IMR-90 (cell line): ENCODE measurements at regions not wholly inside any gene's neighbourhood (a gene's known extent, or its start where the extent isn't known, plus 50 kb on each side); places are given as distances from the start of the nearest gene placed in this dataset.

ENCODE experiments used
- ATAC-seq: fragments of 200-7000 bp; cut with Tn5 transposase; 2 replicates; pipeline ENCODE4 v1.9.1; 2020; ENCODE audit warnings: low read depth, mild to moderate bottlenecking, moderate library complexity
- BruUV-seq: library from RNA; stranded (reverse); fragments of 400-500 nt; replicated peaks from 2 replicates; lab custom pipeline; 2021; lab: Mats Ljungman, UMichigan
- CTCF ChIA-PET: fragments of 300-600 bp; formaldehyde crosslinking; extraction: SDS; loops from one replicate; lab custom pipeline; 2021; ENCODE audit warnings: antibody characterized with exemption; lab: Yijun Ruan, JAX
- POLR2A ChIA-PET: fragments of 300-600 bp; sonication (Branson Sonifier 250); formaldehyde crosslinking; loops from one replicate; lab custom pipeline; 2022; ENCODE audit warnings: antibody characterized with exemption; ENCODE audit not compliant: unreplicated experiment; lab: Charles Lee
- DNase-seq: peaks from one replicate; pipeline ENCODE4 v3.0.0; 2013
- H2AFZ ChIP-seq: replicated peaks from 2 replicates; pipeline ENCODE3; 2013; ENCODE audit warnings: low read length, mild to moderate bottlenecking; ENCODE audit not compliant: poor library complexity
- H2AK5ac ChIP-seq: 2 replicates; pipeline ENCODE4 v1.6.1; 2013; ENCODE audit warnings: low read depth, low read length, inconsistent platforms
- H2AK9ac ChIP-seq: replicated peaks from 2 replicates; pipeline ENCODE3; 2013; ENCODE audit warnings: mild to moderate bottlenecking, low read depth, low read length, moderate library complexity; ENCODE audit not compliant: poor library complexity
- H2BK120ac ChIP-seq: 2 replicates; pipeline ENCODE4 v1.6.1; 2013; ENCODE audit warnings: low read depth, low read length, inconsistent platforms
- H2BK15ac ChIP-seq: 3 replicates; pipeline ENCODE4 v1.6.1; 2013; ENCODE audit warnings: low read depth, low read length, inconsistent platforms
- H2BK20ac ChIP-seq: 2 replicates; pipeline ENCODE4 v1.6.1; 2013; ENCODE audit warnings: low read depth, mild to moderate bottlenecking, inconsistent platforms, low read length, moderate library complexity
- H2BK5ac ChIP-seq: 2 replicates; pipeline ENCODE4 v1.6.1; 2013; ENCODE audit warnings: mild to moderate bottlenecking, low read depth, low read length, inconsistent platforms; ENCODE audit not compliant: poor library complexity, severe bottlenecking
- H3K14ac ChIP-seq: replicated peaks from 2 replicates; pipeline ENCODE4 v1.6.1; 2013; ENCODE audit warnings: low read depth, low read length, inconsistent platforms
- H3K18ac ChIP-seq: 2 replicates; pipeline ENCODE4 v1.6.1; 2013; ENCODE audit warnings: low read depth, low read length, control low read depth
- H3K23ac ChIP-seq: 2 replicates; pipeline ENCODE4 v1.6.1; 2013; ENCODE audit warnings: low read depth, low read length, inconsistent platforms
- H3K27ac ChIP-seq: 2 replicates; pipeline ENCODE4 v1.5.1; 2013; ENCODE audit warnings: mild to moderate bottlenecking, control low read depth, low read length; ENCODE audit not compliant: insufficient read depth
- H3K27me3 ChIP-seq: 2 replicates; pipeline ENCODE4 v1.6.1; 2013; ENCODE audit warnings: low read length; ENCODE audit not compliant: control insufficient read depth, insufficient read depth
- H3K36me3 ChIP-seq: 2 replicates; pipeline ENCODE4 v1.6.1; 2013; ENCODE audit warnings: low read length, mixed read lengths; ENCODE audit not compliant: control insufficient read depth, insufficient read depth
- H3K4ac ChIP-seq: 2 replicates; pipeline ENCODE4 v1.6.1; 2013; ENCODE audit warnings: low read depth, low read length, inconsistent platforms
- H3K4me1 ChIP-seq: 2 replicates; pipeline ENCODE4 v1.6.1; 2013; ENCODE audit warnings: low read length, mixed read lengths; ENCODE audit not compliant: control insufficient read depth, insufficient read depth
- H3K4me2 ChIP-seq: 2 replicates; pipeline ENCODE4 v1.6.1; 2013; ENCODE audit warnings: low read depth, mild to moderate bottlenecking, control low read depth, low read length, moderate library complexity
- H3K4me3 ChIP-seq: 2 replicates; pipeline ENCODE4 v1.5.1; 2013; ENCODE audit warnings: low read depth, mild to moderate bottlenecking, control low read depth, low read length, moderate library complexity; ENCODE audit not compliant: insufficient read depth
- H3K56ac ChIP-seq: 2 replicates; pipeline ENCODE4 v1.6.1; 2013; ENCODE audit warnings: low read length, inconsistent platforms; ENCODE audit not compliant: insufficient read depth; ENCODE audit errors: extremely low read depth
- H3K79me1 ChIP-seq, 2 experiments: 2 replicates each; pipeline ENCODE4 v1.6.1; 2013; ENCODE audit warnings: low read length in 2 of 2, inconsistent platforms in 1 of 2, low read depth in 1 of 2
- H3K9ac ChIP-seq: 2 replicates; pipeline ENCODE4 v1.6.1; 2013; ENCODE audit warnings: low read depth, low read length, control low read depth
- H3K9me1 ChIP-seq: 2 replicates; pipeline ENCODE4 v1.6.1; 2013; ENCODE audit warnings: low read length, inconsistent platforms; ENCODE audit not compliant: insufficient read depth
- H3K9me3 ChIP-seq: 2 replicates; pipeline ENCODE4 v1.6.1; 2013; ENCODE audit warnings: low read length; ENCODE audit not compliant: control insufficient read depth, insufficient read depth
- H4K20me1 ChIP-seq: 2 replicates; pipeline ENCODE4 v1.6.1; 2013; ENCODE audit warnings: low read length, inconsistent platforms; ENCODE audit not compliant: insufficient read depth
- H4K5ac ChIP-seq: 2 replicates; pipeline ENCODE4 v1.6.1; 2013; ENCODE audit warnings: mild to moderate bottlenecking, low read depth, low read length, control low read depth
- H4K8ac ChIP-seq, 2 experiments: 2 replicates each; pipeline ENCODE4 v1.6.1; 2013; ENCODE audit warnings: low read depth in 2 of 2, low read length in 2 of 2, control low read depth in 1 of 2, inconsistent platforms in 1 of 2
- H4K91ac ChIP-seq: 2 replicates; pipeline ENCODE4 v1.6.1; 2013; ENCODE audit warnings: low read depth, low read length, inconsistent platforms; ENCODE audit not compliant: insufficient read depth
- MAFK ChIP-seq: IDR thresholded peaks from 2 replicates; pipeline ENCODE4 v1.6.1; 2012; ENCODE audit warnings: low read depth, low read length, improper control_type of control experiment
- NFE2L2 ChIP-seq: fragments of 150-350 bp; IDR thresholded peaks from 2 replicates; pipeline ENCODE4 v1.6.1; 2016; ENCODE audit warnings: low read depth, mild to moderate bottlenecking, low read length
- WGBS, 2 experiments: methylation state at CpG; one replicate each; pipeline versions ENCODE4 v1.1.5 to v1.1.7; 2013; ENCODE audit warnings: missing lambda C conversion rate in 2 of 2; ENCODE audit not compliant: insufficient read length in 1 of 2; ENCODE audit errors: extremely low coverage in 2 of 2; 5-methylcytosine and 5-hydroxymethylcytosine counted together
- dilution Hi-C: fragments of 300-500 bp; cut with HindIII; formaldehyde crosslinking; loops from one replicate; pipeline ENCODE4 v1.14.3; 2018; ENCODE audit warnings: low sequenced_read_pairs; ENCODE audit not compliant: unreplicated experiment
- in situ Hi-C: fragments of 300-500 bp; cut with MboI; formaldehyde crosslinking; loops from 3 replicates; pipeline ENCODE4 v1.14.3; 2019; ENCODE audit warnings: low sequenced_read_pairs, inconsistent platforms, mixed read lengths
- intact Hi-C: fragments of 100-400 bp; cut with micrococcal nuclease; formaldehyde crosslinking; loops from 2 replicates; pipeline ENCODE4 v1.10.0; 2022

GRCh38 chr4:149017002-149017734 is 575.0 kb upstream of the NR3C2 start:
- Histone ChIP-seq H3K27ac (no peak overlapping the region), H3K9ac (no peak overlapping the region), H4K8ac (no peak overlapping the region), H3K56ac (no peak overlapping the region), H2BK20ac (no peak overlapping the region), H3K9me3 (no peaks in the 10 kb centered on the region), H3K23ac (no peak overlapping the region), H3K18ac (no peak overlapping the region), H3K27me3 (no peaks in the 10 kb centered on the region; the same call in 1 of the 2 replicates), H3K4me3 (no peak overlapping the region), H4K20me1 (no peaks in the 10 kb centered on the region), H2AK5ac (no peak overlapping the region), H2BK15ac (no peak overlapping the region), H2AK9ac (no peak overlapping the region), H3K9me1 (no peaks in the 10 kb centered on the region), H3K4me2 (no peak overlapping the region), H3K14ac (no peak overlapping the region), H4K91ac (no peak overlapping the region), H3K79me1 (no peaks in the 10 kb centered on the region), H2BK120ac (no peak overlapping the region), H3K4ac (no peak overlapping the region), H3K36me3 (no peaks in the 10 kb centered on the region), H4K5ac (no peak overlapping the region), H2BK5ac (no peak overlapping the region), H2AFZ (no peak overlapping the region), H3K4me1 (no peaks in the 10 kb centered on the region)
- no peak for TF ChIP-seq NFE2L2
- TF ChIP-seq MAFK: peak; percentile 89
- intact Hi-C loops: no loop called here
- no CpG with 5 or more reads among the region's 6 CpGs for WGBS, 2 experiments
- dilution Hi-C loops: no loop called here
- ATAC-seq (no peak), DNase-seq (no peak)
- no TSS peak for BruUV-seq
- POLR2A ChIA-PET: no interaction called here
- CTCF ChIA-PET: interaction anchor here (0.5 kb wide), 1 partner anchor 79 kb away, joined by 3 read pairs; no protein-coding TSS in a partner anchor
- in situ Hi-C loops: no loop called here
